Endothelial cell of umbilical vein (primary cell): ENCODE measurements at regions not wholly inside any gene's neighbourhood (a gene's known extent, or its start where the extent isn't known, plus 50 kb on each side); places are given as distances from the start of the nearest gene placed in this dataset.

Experiments used
- JUN ChIP-seq: IDR thresholded peaks from 2 replicates; pipeline ENCODE4 v1.6.1; 2011; ENCODE audit warnings: borderline replicate concordance, low read depth; ENCODE audit not compliant: insufficient read length, insufficient read depth
- MYC ChIP-seq: IDR thresholded peaks from one replicate; pipeline ENCODE4 v1.6.1; 2011; ENCODE audit warnings: mild to moderate bottlenecking, low read depth, low read length
- POLR2A ChIP-seq: IDR thresholded peaks from 2 replicates; pipeline ENCODE4 v1.6.1; 2012; ENCODE audit warnings: low read depth, mild to moderate bottlenecking, control low read depth, low read length
- POLR2AphosphoS5 ChIP-seq: IDR thresholded peaks from 2 replicates; pipeline ENCODE4 v1.6.1; 2012; ENCODE audit warnings: low read depth, mild to moderate bottlenecking, control low read depth, low read length, moderate library complexity; ENCODE audit not compliant: insufficient read depth
- TF ChIP-seq, protein P1 (sequence below), 2 donors: IDR thresholded peaks; 1 replicate in 1 of 2; 2 replicates in 1 of 2; pipeline ENCODE4 v1.5.1; 2011; ENCODE audit warnings: low read length in 2 of 2, mild to moderate bottlenecking in 2 of 2, moderate library complexity in 2 of 2, control low read depth in 1 of 2, inconsistent platforms in 1 of 2, low read depth in 1 of 2; ENCODE audit not compliant: insufficient read depth in 1 of 2; ENCODE audit errors: extremely low read depth in 1 of 2

DNA sequence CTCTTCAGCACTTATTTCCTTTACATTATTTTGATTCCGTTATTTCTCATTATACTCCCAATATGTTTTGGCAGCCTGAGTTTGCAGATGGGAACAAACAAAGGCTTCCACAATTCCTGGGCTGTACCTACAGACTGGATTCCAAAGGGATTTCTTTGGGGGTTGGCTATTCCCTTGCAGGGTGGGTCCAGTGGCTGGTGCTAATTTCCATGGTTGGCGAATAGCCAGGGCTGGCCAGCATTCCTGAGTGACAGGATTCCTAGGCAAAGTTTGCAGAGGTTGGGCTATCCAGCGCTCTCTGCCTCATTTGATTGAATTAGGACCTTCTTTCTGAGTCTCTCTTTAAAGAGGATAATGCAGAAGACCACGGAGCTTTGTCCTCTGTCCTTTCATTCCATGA, 207.4 kb downstream of the MAF start:
- TF ChIP-seq, protein P1, sequence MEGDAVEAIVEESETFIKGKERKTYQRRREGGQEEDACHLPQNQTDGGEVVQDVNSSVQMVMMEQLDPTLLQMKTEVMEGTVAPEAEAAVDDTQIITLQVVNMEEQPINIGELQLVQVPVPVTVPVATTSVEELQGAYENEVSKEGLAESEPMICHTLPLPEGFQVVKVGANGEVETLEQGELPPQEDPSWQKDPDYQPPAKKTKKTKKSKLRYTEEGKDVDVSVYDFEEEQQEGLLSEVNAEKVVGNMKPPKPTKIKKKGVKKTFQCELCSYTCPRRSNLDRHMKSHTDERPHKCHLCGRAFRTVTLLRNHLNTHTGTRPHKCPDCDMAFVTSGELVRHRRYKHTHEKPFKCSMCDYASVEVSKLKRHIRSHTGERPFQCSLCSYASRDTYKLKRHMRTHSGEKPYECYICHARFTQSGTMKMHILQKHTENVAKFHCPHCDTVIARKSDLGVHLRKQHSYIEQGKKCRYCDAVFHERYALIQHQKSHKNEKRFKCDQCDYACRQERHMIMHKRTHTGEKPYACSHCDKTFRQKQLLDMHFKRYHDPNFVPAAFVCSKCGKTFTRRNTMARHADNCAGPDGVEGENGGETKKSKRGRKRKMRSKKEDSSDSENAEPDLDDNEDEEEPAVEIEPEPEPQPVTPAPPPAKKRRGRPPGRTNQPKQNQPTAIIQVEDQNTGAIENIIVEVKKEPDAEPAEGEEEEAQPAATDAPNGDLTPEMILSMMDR (IDR thresholded peaks at IDR 0.05; ENCODE audit: extremely low read depth in 1 of 2, insufficient read depth in 1 of 2, low read depth in 1 of 2, low read length in 2 of 2) = no peak
- no peak for TF ChIP-seq JUN
- no peak for TF ChIP-seq POLR2AphosphoS5
- TF ChIP-seq MYC = no peak
- no peak for TF ChIP-seq POLR2A
